Endothelial cell of umbilical vein (primary cell): ENCODE measurements at regions not wholly inside any gene's neighbourhood (a gene's known extent, or its start where the extent isn't known, plus 50 kb on each side); places are given as distances from the start of the nearest gene placed in this dataset.

Source experiments
- BruUV-seq: library from RNA; stranded (reverse); fragments of 400-500 nt; replicated peaks from 2 replicates; lab custom pipeline; 2021; lab: Mats Ljungman, UMichigan
- CTCF ChIA-PET: fragments of 300-600, 350-600 bp; sonication (Branson Sonifier 250); formaldehyde crosslinking; loops from one replicate; lab custom pipeline; 2021; ENCODE audit warnings: antibody characterized with exemption, inconsistent platforms; lab: Charles Lee
- POLR2A ChIA-PET: fragments of 300-600, 350-600 bp; sonication (Branson Sonifier 250); formaldehyde crosslinking; loops from one replicate; lab custom pipeline; 2021; ENCODE audit warnings: antibody characterized with exemption, inconsistent platforms; lab: Charles Lee
- DNase-seq: peaks from one replicate; pipeline ENCODE4 v3.0.0-alpha.2; 2011; ENCODE audit warnings: low read depth, low spot score
- FAIRE-seq: peaks from 2 replicates; lab custom pipeline; 2011; peaks lifted over from hg19 to GRCh38; lab: Jason Lieb, UNC
- H2AFZ ChIP-seq: 2 replicates; pipeline ENCODE4 v1.6.0; 2012; ENCODE audit warnings: low read depth, low read length, control low read depth, inconsistent platforms
- H3K27ac ChIP-seq: 2 replicates; pipeline ENCODE4 v1.5.1; 2011; ENCODE audit warnings: low read depth, mild to moderate bottlenecking, control low read depth, low read length, moderate library complexity; ENCODE audit not compliant: insufficient read depth
- H3K27me3 ChIP-seq, 2 experiments: 2 replicates each; pipeline versions ENCODE4 v1.6.0 to v1.6.1; 2011; ENCODE audit warnings: low read length in 2 of 2, mixed read lengths in 1 of 2; ENCODE audit not compliant: control insufficient read depth in 2 of 2, insufficient read depth in 2 of 2
- H3K36me3 ChIP-seq, 2 experiments: 2 replicates in 1 of 2; 3 replicates in 1 of 2; pipeline ENCODE4 v1.5.1; 2011; ENCODE audit warnings: low read length in 2 of 2, mild to moderate bottlenecking in 1 of 2, moderate library complexity in 1 of 2; ENCODE audit not compliant: control insufficient read depth in 2 of 2, insufficient read depth in 2 of 2; ENCODE audit errors: extremely low read depth in 1 of 2
- H3K4me1 ChIP-seq: 3 replicates; pipeline ENCODE4 v1.5.1; 2011; ENCODE audit warnings: mild to moderate bottlenecking, low read length; ENCODE audit not compliant: control insufficient read depth, insufficient read depth; ENCODE audit errors: extremely low read depth
- H3K4me2 ChIP-seq: 2 replicates; pipeline ENCODE4 v1.6.1; 2011; ENCODE audit warnings: low read length, control low read depth, mixed read lengths; ENCODE audit not compliant: insufficient read depth
- H3K4me3 ChIP-seq, 3 experiments: fragments of 200-600 bp in 1 of 3; sonication (generic), shearing (Covaris generic) in 1 of 3; replicated peaks in 1 of 3; 2 replicates each; pipeline ENCODE4 v1.5.1; 2011 to 2016; ENCODE audit warnings: control low read depth in 3 of 3, low read length in 3 of 3, mild to moderate bottlenecking in 2 of 3, inconsistent platforms in 1 of 3, low read depth in 1 of 3, moderate library complexity in 1 of 3; ENCODE audit not compliant: insufficient read depth in 1 of 3
- H3K79me2 ChIP-seq: 2 replicates; pipeline ENCODE4 v1.6.0; 2012; ENCODE audit warnings: low read length, inconsistent platforms; ENCODE audit not compliant: control insufficient read depth, insufficient read depth
- H3K9ac ChIP-seq: replicated peaks from 2 replicates; pipeline ENCODE3; 2011; ENCODE audit warnings: low read length, control low read depth; ENCODE audit not compliant: insufficient read depth; ENCODE audit errors: extremely low read depth
- H3K9me1 ChIP-seq: replicated peaks from 3 replicates; pipeline ENCODE4 v1.6.0; 2011; ENCODE audit warnings: mild to moderate bottlenecking, low read length; ENCODE audit not compliant: control insufficient read depth, insufficient read depth; ENCODE audit errors: extremely low read depth
- H3K9me3 ChIP-seq: replicated peaks from 2 replicates; pipeline ENCODE4 v1.5.1; 2012; ENCODE audit warnings: low read length, inconsistent platforms; ENCODE audit not compliant: control insufficient read depth, insufficient read depth
- H4K20me1 ChIP-seq: replicated peaks from 2 replicates; pipeline ENCODE3; 2011; ENCODE audit warnings: mild to moderate bottlenecking, low read length; ENCODE audit not compliant: control insufficient read depth, insufficient read depth; ENCODE audit errors: extremely low read depth
- CTCF ChIP-seq, 2 donors: IDR thresholded peaks; 1 replicate in 1 of 2; 2 replicates in 1 of 2; pipeline ENCODE4 v1.5.1; 2011; ENCODE audit warnings: low read length in 2 of 2, mild to moderate bottlenecking in 2 of 2, moderate library complexity in 2 of 2, control low read depth in 1 of 2, inconsistent platforms in 1 of 2, low read depth in 1 of 2; ENCODE audit not compliant: insufficient read depth in 1 of 2; ENCODE audit errors: extremely low read depth in 1 of 2
- EZH2 ChIP-seq: IDR thresholded peaks from 2 replicates; pipeline ENCODE4 v1.6.1; 2012; ENCODE audit warnings: borderline replicate concordance, low read depth, mild to moderate bottlenecking, moderate library complexity, low read length, inconsistent platforms; ENCODE audit not compliant: severe bottlenecking
- FOS ChIP-seq: IDR thresholded peaks from 2 replicates; pipeline ENCODE4 v1.6.1; 2011; ENCODE audit warnings: mild to moderate bottlenecking, low read length, moderate library complexity, borderline replicate concordance; ENCODE audit not compliant: insufficient read depth
- GATA2 ChIP-seq: IDR thresholded peaks from 2 replicates; pipeline ENCODE4 v1.7.0; 2011; ENCODE audit warnings: low read depth, mild to moderate bottlenecking, moderate library complexity, mixed read lengths, low read length; ENCODE audit not compliant: insufficient read length, insufficient read depth
- JUN ChIP-seq: IDR thresholded peaks from 2 replicates; pipeline ENCODE4 v1.6.1; 2011; ENCODE audit warnings: borderline replicate concordance, low read depth; ENCODE audit not compliant: insufficient read length, insufficient read depth
- MAX ChIP-seq: IDR thresholded peaks from 2 replicates; pipeline ENCODE4 v1.6.1; 2011; ENCODE audit not compliant: insufficient read depth, insufficient read length
- MYC ChIP-seq: IDR thresholded peaks from one replicate; pipeline ENCODE4 v1.6.1; 2011; ENCODE audit warnings: mild to moderate bottlenecking, low read depth, low read length
- POLR2A ChIP-seq: IDR thresholded peaks from 2 replicates; pipeline ENCODE4 v1.6.1; 2012; ENCODE audit warnings: low read depth, mild to moderate bottlenecking, control low read depth, low read length
- POLR2AphosphoS5 ChIP-seq: IDR thresholded peaks from 2 replicates; pipeline ENCODE4 v1.6.1; 2012; ENCODE audit warnings: low read depth, mild to moderate bottlenecking, control low read depth, low read length, moderate library complexity; ENCODE audit not compliant: insufficient read depth
- dilution Hi-C: fragments of 300-500 bp; cut with MboI; formaldehyde crosslinking; loops from one replicate; pipeline ENCODE4 v1.15.0; 2019; ENCODE audit warnings: low sequenced_read_pairs; ENCODE audit not compliant: extremely low pct_ligation_motif_present
- intact Hi-C: fragments of 100-400 bp; cut with micrococcal nuclease; formaldehyde crosslinking; loops from one replicate; pipeline ENCODE4 v1.10.0; 2022

GRCh38 chr6:88442737-88443136, 276.6 kb upstream of the CNR1 start:
- ChIA-PET CTCF (no interaction called here), POLR2A (no interaction called here)
- Histone ChIP-seq H3K79me2 (no peaks in the 10 kb centered on the region), H3K4me3 (no peak overlapping the region), H3K4me1 (no peaks in the 10 kb centered on the region), H3K27me3 (no peaks in the 10 kb centered on the region), H3K9ac (no peak overlapping the region), H3K27ac (no peak overlapping the region), H3K36me3 (no peaks in the 10 kb centered on the region), H3K9me3 (no peaks in the 10 kb centered on the region), H3K9me1 (no peaks in the 10 kb centered on the region), H3K4me2 (no peak overlapping the region), H4K20me1 (no peaks in the 10 kb centered on the region), H2AFZ (no peak overlapping the region)
- no peak for DNase-seq
- TF ChIP-seq POLR2AphosphoS5, result no peak
- no peak for TF ChIP-seq CTCF (IDR thresholded peaks at IDR 0.05; ENCODE audit: extremely low read depth in 1 of 2, insufficient read depth in 1 of 2, low read depth in 1 of 2, low read length in 2 of 2)
- TF ChIP-seq EZH2, result no peak
- TF ChIP-seq GATA2, result no peak
- no peak for TF ChIP-seq MAX
- TF ChIP-seq MYC, result no peak
- no peak for TF ChIP-seq POLR2A
- no peak for TF ChIP-seq JUN
- no peak for TF ChIP-seq FOS
- no TSS peak for BruUV-seq
- intact Hi-C loops, result no loop called here
- dilution Hi-C loops, result no loop called here
- FAIRE-seq, result no peak
